ENCODE measurements at regions not wholly inside any gene's neighbourhood (a gene's known extent, or its start where the extent isn't known, plus 50 kb on each side); places are given as distances from the start of the nearest gene placed in this dataset.

DNA sequence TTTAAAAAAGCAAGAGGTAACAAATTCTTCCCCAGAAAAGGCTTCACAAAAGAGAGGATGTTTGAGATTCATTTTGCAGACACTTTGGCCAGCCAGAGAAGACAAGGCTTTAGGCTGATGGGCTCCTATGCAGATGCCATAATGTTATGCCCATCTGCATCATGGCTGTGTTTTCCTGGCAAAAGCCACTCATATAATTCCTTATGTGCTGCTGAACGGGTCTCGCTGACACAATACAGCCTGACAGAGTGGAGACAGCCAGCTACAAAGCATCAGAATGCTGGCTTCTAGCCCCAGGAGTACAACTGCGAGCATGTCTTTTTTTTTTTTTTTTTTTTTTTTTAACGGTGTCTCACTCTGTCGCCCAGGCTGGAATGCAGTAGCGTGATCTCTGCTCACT lies 1157.4 kb upstream of the AUTS2 start:
- Histone ChIP-seq H2BK5ac (ENCODE audit: low read depth, low read length, poor library complexity, severe bottlenecking) (no peak overlapping the region), H3K36me3 (ENCODE audit: control insufficient read depth in 1 of 2, insufficient read depth in 2 of 2, low read depth in 1 of 2, low read length in 2 of 2) (no peaks in the 10 kb centered on the region), H4K8ac (ENCODE audit: low read length) (no peak overlapping the region), H3K27me3 (ENCODE audit: control insufficient read depth in 1 of 2, insufficient read depth in 1 of 2, low read length in 2 of 2) (no peaks in the 10 kb centered on the region), H3K4me2 (ENCODE audit: low read length, poor library complexity, severe bottlenecking) (no peak overlapping the region), H3K4me3 (ENCODE audit: insufficient read depth in 1 of 2, low read depth in 1 of 2, low read length in 2 of 2) (no peak overlapping the region), H3K9ac (ENCODE audit: low read length) (no peak overlapping the region), H2BK15ac (ENCODE audit: low read depth, poor library complexity, severe bottlenecking) (no peak overlapping the region), H3K18ac (ENCODE audit: low read depth in 1 of 2, low read length in 2 of 2) (no peak overlapping the region), H3K4me1 (ENCODE audit: control insufficient read depth, insufficient read depth, low read depth, low read length) (no peaks in the 10 kb centered on the region), H3K79me1 (replicated peaks; ENCODE audit: low read length, poor library complexity, severe bottlenecking) (no peaks in the 10 kb centered on the region), H2BK120ac (ENCODE audit: low read depth, low read length) (no peak overlapping the region), H4K91ac (ENCODE audit: low read length) (no peak overlapping the region), H3K9me3 (ENCODE audit: control insufficient read depth, low read length) (peaks cover 5% of the 10 kb centered on the region), H3K4ac (ENCODE audit: low read depth in 1 of 2, low read length in 2 of 2) (no peak overlapping the region), H3K27ac (ENCODE audit: low read length, poor library complexity, severe bottlenecking) (no peak overlapping the region), H3K23ac (ENCODE audit: low read length in 2 of 2) (no peak overlapping the region), H2AFZ (ENCODE audit: low read depth, low read length) (no peak overlapping the region), H2AK5ac (ENCODE audit: low read length, severe bottlenecking) (no peak overlapping the region), H2BK12ac (ENCODE audit: low read length in 2 of 2) (no peak overlapping the region), H3K14ac (ENCODE audit: low read length in 2 of 2) (no peak overlapping the region)
- no peak for DNase-seq
- WGBS: 84% methylated on average over 5 of the region's 6 CpGs

- WGBS: 93% methylated on average over 8 of the region's 8 CpGs
Observed at GRCh38 chr7:68441645-68442044, 1156.6 kb upstream of the AUTS2 start.

GRCh38 chr7:68442931-68443631 lies 1155.2 kb upstream of the AUTS2 start:
- no peak overlapping the region for H3K4me2 ChIP-seq (ENCODE audit: low read length, poor library complexity, severe bottlenecking)
- 76% methylated on average over 6 of the region's 6 CpGs for WGBS
- H3K36me3 ChIP-seq (ENCODE audit: control insufficient read depth in 1 of 2, insufficient read depth in 2 of 2, low read depth in 1 of 2, low read length in 2 of 2): no peaks in the 10 kb centered on the region
- no peak overlapping the region for H4K8ac ChIP-seq (ENCODE audit: low read length)
- no peak overlapping the region for H3K14ac ChIP-seq (ENCODE audit: low read length in 2 of 2)
- no peak overlapping the region for H3K4me3 ChIP-seq (ENCODE audit: insufficient read depth in 1 of 2, low read depth in 1 of 2, low read length in 2 of 2)
- H3K4ac ChIP-seq (ENCODE audit: low read depth in 1 of 2, low read length in 2 of 2): no peak overlapping the region
- H2BK12ac ChIP-seq (ENCODE audit: low read length in 2 of 2): no peak overlapping the region
- no peak for DNase-seq
- H3K27ac ChIP-seq (ENCODE audit: low read length, poor library complexity, severe bottlenecking): no peak overlapping the region
- no peak overlapping the region for H2BK120ac ChIP-seq (ENCODE audit: low read depth, low read length)
- H2AFZ ChIP-seq (ENCODE audit: low read depth, low read length): no peak overlapping the region
- H3K9me3 ChIP-seq (ENCODE audit: control insufficient read depth, low read length): peaks cover 12% of the 10 kb centered on the region
- no peak overlapping the region for H4K91ac ChIP-seq (ENCODE audit: low read length)
- no peak overlapping the region for H2AK5ac ChIP-seq (ENCODE audit: low read length, severe bottlenecking)
- no peak overlapping the region for H2BK15ac ChIP-seq (ENCODE audit: low read depth, poor library complexity, severe bottlenecking)
- no peaks in the 10 kb centered on the region for H3K79me1 ChIP-seq (replicated peaks; ENCODE audit: low read length, poor library complexity, severe bottlenecking)
- H2BK5ac ChIP-seq (ENCODE audit: low read depth, low read length, poor library complexity, severe bottlenecking): no peak overlapping the region
- no peak overlapping the region for H3K9ac ChIP-seq (ENCODE audit: low read length)
- no peak overlapping the region for H3K18ac ChIP-seq (ENCODE audit: low read depth in 1 of 2, low read length in 2 of 2)
- no peaks in the 10 kb centered on the region for H3K4me1 ChIP-seq (ENCODE audit: control insufficient read depth, insufficient read depth, low read depth, low read length)
- no peaks in the 10 kb centered on the region for H3K27me3 ChIP-seq (ENCODE audit: control insufficient read depth in 1 of 2, insufficient read depth in 1 of 2, low read length in 2 of 2)
- no peak overlapping the region for H3K23ac ChIP-seq (ENCODE audit: low read length in 2 of 2)

More at GRCh38 chr7:68441645-68442044, 1156.6 kb upstream of the AUTS2 start:
- Histone ChIP-seq H3K27ac (ENCODE audit: low read length, poor library complexity, severe bottlenecking) (no peak overlapping the region), H4K91ac (ENCODE audit: low read length) (no peak overlapping the region), H2AFZ (ENCODE audit: low read depth, low read length) (no peak overlapping the region), H3K4me2 (ENCODE audit: low read length, poor library complexity, severe bottlenecking) (no peak overlapping the region), H2AK5ac (ENCODE audit: low read length, severe bottlenecking) (no peak overlapping the region), H2BK5ac (ENCODE audit: low read depth, low read length, poor library complexity, severe bottlenecking) (no peak overlapping the region), H3K14ac (ENCODE audit: low read length in 2 of 2) (no peak overlapping the region), H2BK120ac (ENCODE audit: low read depth, low read length) (no peak overlapping the region), H4K8ac (ENCODE audit: low read length) (no peak overlapping the region), H3K79me1 (replicated peaks; ENCODE audit: low read length, poor library complexity, severe bottlenecking) (no peaks in the 10 kb centered on the region), H3K4me3 (ENCODE audit: insufficient read depth in 1 of 2, low read depth in 1 of 2, low read length in 2 of 2) (no peak overlapping the region), H3K9me3 (ENCODE audit: control insufficient read depth, low read length) (peaks cover 12% of the 10 kb centered on the region), H2BK15ac (ENCODE audit: low read depth, poor library complexity, severe bottlenecking) (no peak overlapping the region), H3K36me3 (ENCODE audit: control insufficient read depth in 1 of 2, insufficient read depth in 2 of 2, low read depth in 1 of 2, low read length in 2 of 2) (no peaks in the 10 kb centered on the region), H2BK12ac (ENCODE audit: low read length in 2 of 2) (no peak overlapping the region), H3K18ac (ENCODE audit: low read depth in 1 of 2, low read length in 2 of 2) (no peak overlapping the region), H3K9ac (ENCODE audit: low read length) (no peak overlapping the region), H3K23ac (ENCODE audit: low read length in 2 of 2) (no peak overlapping the region), H3K4me1 (ENCODE audit: control insufficient read depth, insufficient read depth, low read depth, low read length) (no peaks in the 10 kb centered on the region), H3K27me3 (ENCODE audit: control insufficient read depth in 1 of 2, insufficient read depth in 1 of 2, low read length in 2 of 2) (no peaks in the 10 kb centered on the region), H3K4ac (ENCODE audit: low read depth in 1 of 2, low read length in 2 of 2) (no peak overlapping the region)
- DNase-seq: no peak

- H3K23ac ChIP-seq (ENCODE audit: low read length in 2 of 2): no peak overlapping the region
- H3K4me2 ChIP-seq (ENCODE audit: low read length, poor library complexity, severe bottlenecking): no peak overlapping the region
- H4K91ac ChIP-seq (ENCODE audit: low read length): no peak overlapping the region
- H2BK5ac ChIP-seq (ENCODE audit: low read depth, low read length, poor library complexity, severe bottlenecking): no peak overlapping the region
- H3K4me3 ChIP-seq (ENCODE audit: insufficient read depth in 1 of 2, low read depth in 1 of 2, low read length in 2 of 2): no peak overlapping the region
- H4K8ac ChIP-seq (ENCODE audit: low read length): no peak overlapping the region
- H3K79me1 ChIP-seq (replicated peaks; ENCODE audit: low read length, poor library complexity, severe bottlenecking): no peaks in the 10 kb centered on the region
- no peak overlapping the region for H2BK120ac ChIP-seq (ENCODE audit: low read depth, low read length)
- H2BK12ac ChIP-seq (ENCODE audit: low read length in 2 of 2): no peak overlapping the region
- no peaks in the 10 kb centered on the region for H3K27me3 ChIP-seq (ENCODE audit: control insufficient read depth in 1 of 2, insufficient read depth in 1 of 2, low read length in 2 of 2)
- 61% methylated on average over 2 of the region's 2 CpGs for WGBS
- H2BK15ac ChIP-seq (ENCODE audit: low read depth, poor library complexity, severe bottlenecking): no peak overlapping the region
- H3K9me3 ChIP-seq (ENCODE audit: control insufficient read depth, low read length): peaks cover 10% of the 10 kb centered on the region
- H3K36me3 ChIP-seq (ENCODE audit: control insufficient read depth in 1 of 2, insufficient read depth in 2 of 2, low read depth in 1 of 2, low read length in 2 of 2): no peaks in the 10 kb centered on the region
- H3K9ac ChIP-seq (ENCODE audit: low read length): no peak overlapping the region
- H3K14ac ChIP-seq (ENCODE audit: low read length in 2 of 2): no peak overlapping the region
- no peak overlapping the region for H3K4ac ChIP-seq (ENCODE audit: low read depth in 1 of 2, low read length in 2 of 2)
- H3K18ac ChIP-seq (ENCODE audit: low read depth in 1 of 2, low read length in 2 of 2): no peak overlapping the region
- H3K4me1 ChIP-seq (ENCODE audit: control insufficient read depth, insufficient read depth, low read depth, low read length): no peaks in the 10 kb centered on the region
- DNase-seq: no peak
- H2AK5ac ChIP-seq (ENCODE audit: low read length, severe bottlenecking): no peak overlapping the region
- H2AFZ ChIP-seq (ENCODE audit: low read depth, low read length): no peak overlapping the region
- H3K27ac ChIP-seq (ENCODE audit: low read length, poor library complexity, severe bottlenecking): no peak overlapping the region
Observed at GRCh38 chr7:68444042-68444441, 1154.2 kb upstream of the AUTS2 start.
